IMR-90 (cell line): ENCODE measurements at regions not wholly inside any gene's neighbourhood (a gene's known extent, or its start where the extent isn't known, plus 50 kb on each side); places are given as distances from the start of the nearest gene placed in this dataset.

Experiments used
- ATAC-seq: fragments of 200-7000 bp; cut with Tn5 transposase; 2 replicates; pipeline ENCODE4 v1.9.1; 2020; ENCODE audit warnings: low read depth, mild to moderate bottlenecking, moderate library complexity
- BruUV-seq: library from RNA; stranded (reverse); fragments of 400-500 nt; replicated peaks from 2 replicates; lab custom pipeline; 2021; lab: Mats Ljungman, UMichigan
- CTCF ChIA-PET: fragments of 300-600 bp; formaldehyde crosslinking; extraction: SDS; loops from one replicate; lab custom pipeline; 2021; ENCODE audit warnings: antibody characterized with exemption; lab: Yijun Ruan, JAX
- POLR2A ChIA-PET: fragments of 300-600 bp; sonication (Branson Sonifier 250); formaldehyde crosslinking; loops from one replicate; lab custom pipeline; 2022; ENCODE audit warnings: antibody characterized with exemption; ENCODE audit not compliant: unreplicated experiment; lab: Charles Lee
- DNase-seq: peaks from one replicate; pipeline ENCODE4 v3.0.0; 2013
- H2AFZ ChIP-seq: replicated peaks from 2 replicates; pipeline ENCODE3; 2013; ENCODE audit warnings: low read length, mild to moderate bottlenecking; ENCODE audit not compliant: poor library complexity
- H2AK5ac ChIP-seq: 2 replicates; pipeline ENCODE4 v1.6.1; 2013; ENCODE audit warnings: low read depth, low read length, inconsistent platforms
- H2AK9ac ChIP-seq: replicated peaks from 2 replicates; pipeline ENCODE3; 2013; ENCODE audit warnings: mild to moderate bottlenecking, low read depth, low read length, moderate library complexity; ENCODE audit not compliant: poor library complexity
- H2BK120ac ChIP-seq: 2 replicates; pipeline ENCODE4 v1.6.1; 2013; ENCODE audit warnings: low read depth, low read length, inconsistent platforms
- H2BK15ac ChIP-seq: 3 replicates; pipeline ENCODE4 v1.6.1; 2013; ENCODE audit warnings: low read depth, low read length, inconsistent platforms
- H2BK20ac ChIP-seq: 2 replicates; pipeline ENCODE4 v1.6.1; 2013; ENCODE audit warnings: low read depth, mild to moderate bottlenecking, inconsistent platforms, low read length, moderate library complexity
- H2BK5ac ChIP-seq: 2 replicates; pipeline ENCODE4 v1.6.1; 2013; ENCODE audit warnings: mild to moderate bottlenecking, low read depth, low read length, inconsistent platforms; ENCODE audit not compliant: poor library complexity, severe bottlenecking
- H3K14ac ChIP-seq: replicated peaks from 2 replicates; pipeline ENCODE4 v1.6.1; 2013; ENCODE audit warnings: low read depth, low read length, inconsistent platforms
- H3K18ac ChIP-seq: 2 replicates; pipeline ENCODE4 v1.6.1; 2013; ENCODE audit warnings: low read depth, low read length, control low read depth
- H3K23ac ChIP-seq: 2 replicates; pipeline ENCODE4 v1.6.1; 2013; ENCODE audit warnings: low read depth, low read length, inconsistent platforms
- H3K27ac ChIP-seq: 2 replicates; pipeline ENCODE4 v1.5.1; 2013; ENCODE audit warnings: mild to moderate bottlenecking, control low read depth, low read length; ENCODE audit not compliant: insufficient read depth
- H3K27me3 ChIP-seq: 2 replicates; pipeline ENCODE4 v1.6.1; 2013; ENCODE audit warnings: low read length; ENCODE audit not compliant: control insufficient read depth, insufficient read depth
- H3K36me3 ChIP-seq: 2 replicates; pipeline ENCODE4 v1.6.1; 2013; ENCODE audit warnings: low read length, mixed read lengths; ENCODE audit not compliant: control insufficient read depth, insufficient read depth
- H3K4ac ChIP-seq: 2 replicates; pipeline ENCODE4 v1.6.1; 2013; ENCODE audit warnings: low read depth, low read length, inconsistent platforms
- H3K4me1 ChIP-seq: 2 replicates; pipeline ENCODE4 v1.6.1; 2013; ENCODE audit warnings: low read length, mixed read lengths; ENCODE audit not compliant: control insufficient read depth, insufficient read depth
- H3K4me2 ChIP-seq: 2 replicates; pipeline ENCODE4 v1.6.1; 2013; ENCODE audit warnings: low read depth, mild to moderate bottlenecking, control low read depth, low read length, moderate library complexity
- H3K4me3 ChIP-seq: 2 replicates; pipeline ENCODE4 v1.5.1; 2013; ENCODE audit warnings: low read depth, mild to moderate bottlenecking, control low read depth, low read length, moderate library complexity; ENCODE audit not compliant: insufficient read depth
- H3K56ac ChIP-seq: 2 replicates; pipeline ENCODE4 v1.6.1; 2013; ENCODE audit warnings: low read length, inconsistent platforms; ENCODE audit not compliant: insufficient read depth; ENCODE audit errors: extremely low read depth
- H3K79me1 ChIP-seq, 2 experiments: 2 replicates each; pipeline ENCODE4 v1.6.1; 2013; ENCODE audit warnings: low read length in 2 of 2, inconsistent platforms in 1 of 2, low read depth in 1 of 2
- H3K9ac ChIP-seq: 2 replicates; pipeline ENCODE4 v1.6.1; 2013; ENCODE audit warnings: low read depth, low read length, control low read depth
- H3K9me1 ChIP-seq: 2 replicates; pipeline ENCODE4 v1.6.1; 2013; ENCODE audit warnings: low read length, inconsistent platforms; ENCODE audit not compliant: insufficient read depth
- H3K9me3 ChIP-seq: 2 replicates; pipeline ENCODE4 v1.6.1; 2013; ENCODE audit warnings: low read length; ENCODE audit not compliant: control insufficient read depth, insufficient read depth
- H4K20me1 ChIP-seq: 2 replicates; pipeline ENCODE4 v1.6.1; 2013; ENCODE audit warnings: low read length, inconsistent platforms; ENCODE audit not compliant: insufficient read depth
- H4K5ac ChIP-seq: 2 replicates; pipeline ENCODE4 v1.6.1; 2013; ENCODE audit warnings: mild to moderate bottlenecking, low read depth, low read length, control low read depth
- H4K8ac ChIP-seq, 2 experiments: 2 replicates each; pipeline ENCODE4 v1.6.1; 2013; ENCODE audit warnings: low read depth in 2 of 2, low read length in 2 of 2, control low read depth in 1 of 2, inconsistent platforms in 1 of 2
- H4K91ac ChIP-seq: 2 replicates; pipeline ENCODE4 v1.6.1; 2013; ENCODE audit warnings: low read depth, low read length, inconsistent platforms; ENCODE audit not compliant: insufficient read depth
- BHLHE40 ChIP-seq: fragments of 150-350 bp; IDR thresholded peaks from 2 replicates; pipeline ENCODE4 v1.6.1; 2016; ENCODE audit warnings: mild to moderate bottlenecking, low read depth, low read length
- CEBPB ChIP-seq: IDR thresholded peaks from 2 replicates; pipeline ENCODE4 v1.6.1; 2012; ENCODE audit warnings: low read depth, low read length, improper control_type of control experiment
- CHD1 ChIP-seq: IDR thresholded peaks from 2 replicates; pipeline ENCODE4 v1.6.1; 2012; ENCODE audit warnings: low read depth, low read length, improper control_type of control experiment
- MAZ ChIP-seq: IDR thresholded peaks from 2 replicates; pipeline ENCODE4 v1.6.1; 2012; ENCODE audit warnings: low read depth, mild to moderate bottlenecking, low read length, improper control_type of control experiment, moderate library complexity, borderline replicate concordance
- POLR2A ChIP-seq: IDR thresholded peaks from 2 replicates; pipeline ENCODE4 v1.6.1; 2012; ENCODE audit warnings: mild to moderate bottlenecking, low read depth, low read length
- RCOR1 ChIP-seq: IDR thresholded peaks from 2 replicates; pipeline ENCODE4 v1.6.1; 2012; ENCODE audit warnings: mild to moderate bottlenecking, low read length, improper control_type of control experiment; ENCODE audit not compliant: insufficient replicate concordance
- RFX5 ChIP-seq: IDR thresholded peaks from 2 replicates; pipeline ENCODE4 v1.8.0; 2012; ENCODE audit warnings: low read depth, mild to moderate bottlenecking, low read length, moderate library complexity
- WGBS, 2 experiments: methylation state at CpG; one replicate each; pipeline versions ENCODE4 v1.1.5 to v1.1.7; 2013; ENCODE audit warnings: missing lambda C conversion rate in 2 of 2; ENCODE audit not compliant: insufficient read length in 1 of 2; ENCODE audit errors: extremely low coverage in 2 of 2; 5-methylcytosine and 5-hydroxymethylcytosine counted together
- dilution Hi-C: fragments of 300-500 bp; cut with HindIII; formaldehyde crosslinking; loops from one replicate; pipeline ENCODE4 v1.14.3; 2018; ENCODE audit warnings: low sequenced_read_pairs; ENCODE audit not compliant: unreplicated experiment
- in situ Hi-C: fragments of 300-500 bp; cut with MboI; formaldehyde crosslinking; loops from 3 replicates; pipeline ENCODE4 v1.14.3; 2019; ENCODE audit warnings: low sequenced_read_pairs, inconsistent platforms, mixed read lengths
- intact Hi-C: fragments of 100-400 bp; cut with micrococcal nuclease; formaldehyde crosslinking; loops from 2 replicates; pipeline ENCODE4 v1.10.0; 2022
- TF ChIP-seq, protein P1 (sequence below): fragments of 150-350 bp; IDR thresholded peaks from 2 replicates; pipeline ENCODE4 v1.6.1; 2016; ENCODE audit warnings: low read depth, mild to moderate bottlenecking, low read length, moderate library complexity, borderline replicate concordance
- TF ChIP-seq, protein P2 (sequence below): conservative IDR thresholded peaks from 2 replicates; pipeline ENCODE4 v1.5.1; 2012; ENCODE audit warnings: mild to moderate bottlenecking, low read depth, low read length, improper control_type of control experiment

DNA sequence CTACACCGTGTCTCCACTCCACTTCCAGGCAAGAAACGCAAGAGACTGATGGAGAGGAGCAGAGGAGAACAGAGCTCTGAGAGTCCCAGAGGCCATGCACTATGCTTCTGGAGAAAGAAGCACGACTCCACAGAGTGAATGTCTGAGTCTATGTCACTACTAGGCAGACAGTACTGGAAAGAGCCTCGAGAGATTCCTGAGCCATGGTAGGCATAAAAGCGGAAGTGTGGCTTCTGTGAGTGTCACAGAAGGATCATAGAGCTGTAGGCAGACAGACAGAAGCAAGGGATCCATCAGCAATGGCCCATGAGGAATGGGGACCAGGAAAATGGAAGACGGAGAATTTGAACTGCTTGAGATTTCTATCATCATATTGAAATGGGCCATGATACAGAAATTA, 542.6 kb downstream of the ZEB2 start:
- Histone ChIP-seq H2AFZ (no peak overlapping the region), H3K27me3 (no peaks in the 10 kb centered on the region), H3K14ac (no peak overlapping the region), H2BK120ac (no peak overlapping the region), H3K4me3 (no peak overlapping the region), H3K23ac (no peak overlapping the region), H3K36me3 (no peaks in the 10 kb centered on the region), H3K4me1 (peaks cover 2% of the 10 kb centered on the region; the same call in 1 of the 2 replicates), H3K9me3 (no peaks in the 10 kb centered on the region), H2BK20ac (no peak overlapping the region), H3K9me1 (no peaks in the 10 kb centered on the region), H3K4me2 (no peak overlapping the region), H3K4ac (no peak overlapping the region; the same call in 1 of the 2 replicates), H4K20me1 (no peaks in the 10 kb centered on the region), H3K56ac (no peak overlapping the region), H3K27ac (no peak overlapping the region), H2BK5ac (no peak overlapping the region), H2AK9ac (no peak overlapping the region), H3K18ac (no peak overlapping the region), H4K8ac (no peak overlapping the region), H4K91ac (no peak overlapping the region; the same call in 1 of the 2 replicates), H2BK15ac (0 out of 3 replicates have a peak overlapping the region, but pooled peaks have one; percentile 4), H3K79me1 (no peaks in the 10 kb centered on the region), H2AK5ac (no peak overlapping the region), H3K9ac (no peak overlapping the region), H4K5ac (no peak overlapping the region)
- in situ Hi-C loops: no loop called here
- dilution Hi-C loops: no loop called here
- CTCF ChIA-PET: interaction anchor here (0.6 kb wide), 1 partner anchor 168 kb away, joined by 3 read pairs; no protein-coding TSS in a partner anchor
- TF ChIP-seq POLR2A (no peak), MAZ (no peak), RFX5 (no peak), CHD1 (no peak), RCOR1 (no peak), BHLHE40 (no peak), CEBPB (no peak)
- TF ChIP-seq, protein P1, sequence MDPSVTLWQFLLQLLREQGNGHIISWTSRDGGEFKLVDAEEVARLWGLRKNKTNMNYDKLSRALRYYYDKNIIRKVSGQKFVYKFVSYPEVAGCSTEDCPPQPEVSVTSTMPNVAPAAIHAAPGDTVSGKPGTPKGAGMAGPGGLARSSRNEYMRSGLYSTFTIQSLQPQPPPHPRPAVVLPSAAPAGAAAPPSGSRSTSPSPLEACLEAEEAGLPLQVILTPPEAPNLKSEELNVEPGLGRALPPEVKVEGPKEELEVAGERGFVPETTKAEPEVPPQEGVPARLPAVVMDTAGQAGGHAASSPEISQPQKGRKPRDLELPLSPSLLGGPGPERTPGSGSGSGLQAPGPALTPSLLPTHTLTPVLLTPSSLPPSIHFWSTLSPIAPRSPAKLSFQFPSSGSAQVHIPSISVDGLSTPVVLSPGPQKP: no peak
- TF ChIP-seq, protein P2, sequence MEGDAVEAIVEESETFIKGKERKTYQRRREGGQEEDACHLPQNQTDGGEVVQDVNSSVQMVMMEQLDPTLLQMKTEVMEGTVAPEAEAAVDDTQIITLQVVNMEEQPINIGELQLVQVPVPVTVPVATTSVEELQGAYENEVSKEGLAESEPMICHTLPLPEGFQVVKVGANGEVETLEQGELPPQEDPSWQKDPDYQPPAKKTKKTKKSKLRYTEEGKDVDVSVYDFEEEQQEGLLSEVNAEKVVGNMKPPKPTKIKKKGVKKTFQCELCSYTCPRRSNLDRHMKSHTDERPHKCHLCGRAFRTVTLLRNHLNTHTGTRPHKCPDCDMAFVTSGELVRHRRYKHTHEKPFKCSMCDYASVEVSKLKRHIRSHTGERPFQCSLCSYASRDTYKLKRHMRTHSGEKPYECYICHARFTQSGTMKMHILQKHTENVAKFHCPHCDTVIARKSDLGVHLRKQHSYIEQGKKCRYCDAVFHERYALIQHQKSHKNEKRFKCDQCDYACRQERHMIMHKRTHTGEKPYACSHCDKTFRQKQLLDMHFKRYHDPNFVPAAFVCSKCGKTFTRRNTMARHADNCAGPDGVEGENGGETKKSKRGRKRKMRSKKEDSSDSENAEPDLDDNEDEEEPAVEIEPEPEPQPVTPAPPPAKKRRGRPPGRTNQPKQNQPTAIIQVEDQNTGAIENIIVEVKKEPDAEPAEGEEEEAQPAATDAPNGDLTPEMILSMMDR: no peak
- POLR2A ChIA-PET: no interaction called here
- ATAC-seq (no peak), DNase-seq (no peak)
- BruUV-seq: no TSS peak
- 94% methylated on average over 2 of the region's 6 CpGs; no CpG with 5 or more reads in 1 of the 2 experiments for WGBS, 2 experiments
- intact Hi-C loops: no loop called here
